ENCODE measurements at regions not wholly inside any gene's neighbourhood (a gene's known extent, or its start where the extent isn't known, plus 50 kb on each side); places are given as distances from the start of the nearest gene placed in this dataset.
"Not testable (repeated sequence)": the region's sequence is repeated elsewhere in the genome, so short reads cannot be mapped to it uniquely, and the experiment has no call there.

DNA sequence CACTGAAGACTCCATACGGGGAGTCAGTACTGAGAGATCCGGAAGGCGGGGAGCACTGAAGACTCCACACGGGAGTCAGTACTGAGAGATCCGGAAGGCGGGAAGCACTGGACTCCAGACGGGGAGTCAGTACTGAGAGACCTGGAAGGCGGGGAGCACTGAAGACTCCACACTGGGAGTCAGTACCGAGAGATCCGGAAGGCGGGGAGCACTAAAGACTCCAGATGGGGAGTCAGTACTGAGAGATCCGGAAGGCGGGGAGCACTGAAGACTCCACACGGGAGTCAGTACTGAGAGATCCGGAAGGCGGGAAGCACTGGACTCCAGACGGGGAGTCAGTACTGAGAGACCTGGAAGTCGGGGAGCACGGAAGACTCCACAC, 77.2 kb downstream of the DLL1 start:
- not testable (repeated sequence) for DNase-seq (ENCODE audit: low read depth in 2 of 2)

DNA sequence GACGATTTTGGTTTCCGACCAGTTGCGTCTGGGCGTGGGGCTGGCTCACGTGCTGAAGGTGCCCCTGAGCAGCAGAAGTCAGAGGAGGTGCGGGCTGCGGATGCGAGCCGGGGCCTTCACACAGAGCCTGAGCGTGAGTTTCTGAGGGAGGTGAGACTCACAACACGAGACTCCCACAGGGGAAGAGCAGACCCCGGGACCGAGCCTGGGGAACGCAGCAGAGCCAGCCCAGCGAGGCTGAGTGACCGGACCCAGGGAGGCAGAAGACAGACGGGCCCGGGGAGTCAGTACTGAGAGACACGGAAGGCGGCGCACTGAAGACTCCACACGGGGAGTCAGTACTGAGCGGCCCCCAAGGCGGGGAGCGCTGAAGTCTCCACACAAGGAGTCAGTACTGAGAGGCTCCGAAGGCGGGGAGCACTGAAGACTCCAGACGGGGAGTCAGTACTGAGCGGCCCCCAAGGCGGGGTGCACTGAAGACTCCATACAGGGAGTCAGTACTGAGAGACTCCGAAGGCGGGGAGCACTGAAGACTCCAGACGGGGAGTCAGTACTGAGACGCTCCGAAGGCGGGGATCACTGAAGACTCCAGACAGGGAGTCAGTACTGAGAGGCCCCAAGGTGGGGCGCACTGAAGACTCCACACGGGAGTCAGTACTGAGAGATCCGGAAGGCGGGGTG, 77.8 kb downstream of the DLL1 start:
- DNase-seq (ENCODE audit: low read depth in 2 of 2), result no peak

DNA sequence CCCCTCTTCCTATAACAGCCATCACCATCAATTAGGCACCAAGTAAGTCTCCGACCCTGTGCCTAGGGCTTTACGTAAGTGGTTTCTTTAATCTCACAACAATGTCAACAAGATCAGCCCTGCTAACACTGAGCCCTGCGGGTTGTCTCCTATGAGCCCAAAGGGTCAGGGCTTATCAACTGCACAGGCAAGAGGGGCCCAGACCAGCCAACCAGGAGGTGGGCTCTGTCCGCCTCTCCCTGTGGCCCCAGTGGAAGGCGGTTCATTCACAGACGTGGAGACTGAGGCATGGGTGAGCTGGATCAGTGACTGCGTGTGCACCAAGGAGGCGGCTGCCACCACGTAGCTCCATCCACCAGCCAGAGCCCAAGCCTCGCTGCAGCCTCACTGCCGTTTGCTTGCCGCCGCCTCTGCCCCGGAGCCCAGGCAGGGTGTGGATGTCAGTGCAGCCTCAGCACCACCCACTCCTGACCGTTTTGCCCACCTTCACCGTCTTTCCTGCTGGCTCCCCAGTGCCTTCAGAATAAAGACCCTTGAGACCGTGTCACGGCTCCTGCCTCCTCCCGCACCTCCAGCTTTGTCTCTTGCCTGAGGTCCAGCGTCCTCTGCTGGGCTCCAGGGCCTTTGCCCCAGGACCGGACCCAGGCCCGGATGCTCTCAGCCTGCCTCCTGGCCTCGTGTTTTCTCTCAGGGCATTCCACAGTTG, 78.7 kb downstream of the DLL1 start:
- no peak for DNase-seq (ENCODE audit: low read depth in 2 of 2)

DNA sequence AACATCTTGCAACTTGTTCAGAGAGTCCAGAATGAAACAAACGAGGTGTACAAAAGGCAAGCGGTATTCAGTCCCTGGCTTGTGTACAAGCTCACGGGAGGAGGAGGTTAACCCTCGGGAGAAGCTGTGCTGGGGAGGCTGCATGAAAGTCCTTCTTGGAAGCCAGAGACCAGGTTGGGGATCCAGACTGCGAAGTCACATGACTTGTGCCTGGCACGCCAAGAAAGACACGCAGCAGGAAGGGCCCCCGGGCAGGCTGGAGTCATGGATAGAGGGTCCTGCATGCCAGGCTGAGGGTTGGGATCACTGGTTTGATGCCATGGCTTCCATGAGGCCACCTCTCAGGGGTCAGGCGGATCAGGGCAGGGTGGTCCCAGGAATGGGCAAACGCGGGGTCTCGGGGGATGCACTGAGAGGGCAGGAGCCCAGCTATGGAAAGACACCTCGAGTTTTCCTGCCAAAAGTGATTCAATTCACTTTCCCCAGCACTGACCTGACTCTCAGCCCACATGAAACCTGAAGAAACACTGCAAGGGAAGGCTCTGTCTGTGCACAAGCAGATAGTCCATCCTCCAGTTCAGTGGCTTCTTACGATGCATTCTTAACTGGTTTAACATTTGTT, 79.4 kb downstream of the DLL1 start:
- no peak for DNase-seq (ENCODE audit: low read depth in 2 of 2)

DNA sequence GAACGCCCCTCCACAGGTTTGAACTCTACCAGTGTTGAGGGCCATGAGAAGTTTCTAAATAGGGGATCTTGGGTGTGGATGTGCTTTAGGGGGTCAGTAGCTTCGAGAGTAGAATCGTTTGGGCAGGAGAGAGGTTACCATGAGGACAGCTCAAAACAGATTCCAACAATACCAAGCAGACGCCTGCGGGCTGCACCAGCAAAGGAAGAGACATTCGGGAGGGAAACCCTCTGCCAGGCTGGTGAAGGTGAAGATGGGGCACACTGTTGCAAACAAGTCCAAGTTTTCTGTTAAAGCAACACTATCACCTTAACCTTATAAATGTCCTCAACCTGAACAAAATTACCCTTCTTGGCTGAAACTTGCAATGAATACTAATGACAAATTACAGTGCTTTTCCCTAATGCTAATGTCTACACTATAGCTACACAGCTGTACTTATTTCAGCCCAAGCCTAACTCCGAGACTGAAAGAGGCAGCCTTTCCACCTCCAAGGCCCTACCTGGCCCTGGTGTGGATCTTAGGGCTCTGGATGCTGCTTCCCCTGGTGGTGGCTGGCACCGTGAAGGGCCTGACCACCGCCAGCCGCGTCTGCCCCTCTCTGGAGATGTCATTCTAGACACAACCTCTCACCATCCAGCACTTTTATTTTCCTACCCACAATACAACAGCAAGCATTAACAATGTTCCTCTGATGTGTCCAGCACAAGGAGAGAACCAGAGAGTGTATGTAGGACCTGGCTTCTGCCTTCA, 80.1 kb downstream of the DLL1 start:
- no peak for DNase-seq (ENCODE audit: low read depth in 2 of 2)

- no peak for DNase-seq (ENCODE audit: low read depth in 2 of 2)
Observed at GRCh38 chr6:170210026-170210390, 80.9 kb downstream of the DLL1 start.

DNA sequence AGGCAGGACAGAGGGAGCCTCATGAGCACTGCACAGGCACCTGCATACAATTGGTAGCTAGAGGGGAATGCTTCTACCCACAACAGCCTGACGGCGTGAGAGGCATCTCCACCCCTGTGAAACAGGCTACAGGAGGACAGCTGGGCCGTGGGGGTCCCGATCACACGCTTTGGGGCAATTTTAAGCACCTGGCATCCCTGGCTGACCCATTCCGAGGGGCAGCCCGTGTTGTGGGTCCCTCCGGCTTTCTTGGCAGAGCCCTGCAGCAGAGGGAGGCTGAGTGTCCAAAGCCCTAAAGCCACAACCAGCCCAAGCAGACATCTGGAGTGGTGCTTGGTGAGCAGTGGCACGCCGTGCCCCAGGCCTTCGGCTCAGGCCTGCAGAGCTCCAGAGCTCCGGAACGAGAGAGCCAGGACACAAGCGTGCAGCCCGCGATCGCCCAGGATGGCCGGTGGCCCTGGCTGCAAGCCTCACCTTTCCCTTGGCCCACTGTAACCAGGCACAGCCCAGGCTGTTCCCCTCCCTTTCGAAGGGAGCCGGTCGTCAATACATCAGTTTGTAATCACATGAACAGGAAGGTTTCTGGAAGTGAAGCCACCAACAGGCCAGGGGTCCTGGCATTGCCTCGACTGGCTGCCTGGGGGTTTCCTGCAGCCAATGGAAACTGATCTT, 81.4 kb downstream of the DLL1 start:
- no peak for DNase-seq (ENCODE audit: low read depth in 2 of 2)

GRCh38 chr6:170208651-170209353, 82.1 kb downstream of the DLL1 start:
- no peak for DNase-seq (ENCODE audit: low read depth in 2 of 2)

GRCh38 chr6:170208182-170208601, 82.7 kb downstream of the DLL1 start:
- DNase-seq (ENCODE audit: low read depth in 2 of 2), result no peak

DNA sequence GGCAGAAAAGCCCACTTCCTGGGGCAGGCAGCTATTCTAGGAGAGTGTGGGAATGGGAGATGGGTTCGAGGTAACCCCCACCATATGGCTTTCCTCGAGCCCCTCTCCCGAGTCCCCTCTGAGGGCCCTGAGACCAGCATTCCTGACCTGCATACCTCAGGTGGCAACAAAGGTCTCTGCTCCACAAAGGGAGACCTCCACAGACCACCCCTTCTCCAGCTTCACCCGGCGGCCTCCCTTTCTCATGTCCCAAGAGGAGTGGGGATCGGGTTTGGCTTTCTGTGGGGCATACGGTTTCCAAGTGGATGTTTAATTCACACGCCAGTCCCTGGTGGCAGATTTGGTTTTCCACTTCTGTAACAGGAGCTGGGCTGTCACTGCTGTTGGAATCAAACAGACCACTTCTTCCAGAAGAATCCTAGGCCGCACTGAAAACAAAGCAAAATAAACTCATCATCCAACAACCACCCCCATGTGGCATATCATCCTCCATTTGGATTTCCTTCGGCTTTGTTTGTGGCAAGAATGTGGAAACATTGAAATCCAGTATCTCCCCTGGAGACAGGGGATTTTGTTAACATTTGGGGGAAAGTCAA, 83.2 kb downstream of the DLL1 start:
- DNase-seq (ENCODE audit: low read depth in 2 of 2), result no peak

- no peak for DNase-seq (ENCODE audit: low read depth in 2 of 2)
Observed at GRCh38 chr6:170206851-170207431, 83.9 kb downstream of the DLL1 start.

DNA sequence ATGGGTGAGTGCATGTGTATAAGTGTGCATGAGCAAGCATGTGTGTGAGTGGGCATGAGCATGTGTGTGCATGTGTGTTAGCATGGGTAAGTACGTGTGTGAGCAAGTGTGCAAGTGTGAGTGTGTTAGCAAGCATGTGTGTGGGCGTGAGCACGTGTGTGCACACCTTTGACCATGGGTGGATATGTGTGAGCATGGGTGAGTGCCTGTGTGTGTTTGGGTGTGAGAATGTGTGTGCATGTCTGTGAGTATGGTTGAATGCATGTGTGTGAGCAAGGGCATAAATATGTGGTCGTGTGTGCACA, 84.6 kb downstream of the DLL1 start:
- no peak for DNase-seq (ENCODE audit: low read depth in 2 of 2)

DNA sequence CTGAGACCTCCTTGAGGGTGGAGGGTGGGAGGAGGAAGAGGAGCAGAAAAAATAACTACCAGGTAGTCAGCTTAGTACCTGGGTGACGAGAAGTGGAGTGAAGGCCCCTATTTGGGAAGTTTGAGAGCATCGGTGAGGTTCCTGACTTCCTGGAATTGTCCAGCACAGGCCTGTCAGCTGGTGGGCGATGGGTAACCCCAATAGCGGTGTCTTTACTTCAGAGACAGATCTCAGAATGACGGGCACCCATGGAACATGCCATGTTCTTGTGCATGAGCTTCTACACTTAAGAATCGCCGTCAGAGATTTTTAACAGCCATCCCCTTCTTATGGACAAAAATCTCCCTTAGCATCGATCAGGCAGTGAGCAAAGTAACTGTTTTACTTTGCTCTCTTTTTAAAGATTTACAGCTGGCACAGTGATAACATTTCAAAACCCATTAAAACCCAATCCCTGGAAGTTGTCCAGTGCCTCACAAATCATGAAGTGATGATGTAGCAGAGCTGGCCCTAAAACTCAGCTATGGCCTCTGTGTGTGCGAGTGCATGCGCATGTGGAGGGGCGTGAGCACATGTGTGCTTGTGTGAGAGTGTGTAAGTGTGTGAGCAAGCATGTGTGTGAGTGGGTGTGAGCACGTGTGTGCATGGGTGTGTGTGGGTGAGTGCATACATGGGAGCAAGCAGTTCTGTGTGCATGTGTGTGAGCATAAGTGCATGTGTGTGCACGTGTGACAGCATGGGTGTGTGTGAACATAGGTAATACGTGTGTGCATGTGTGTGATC, 85.2 kb downstream of the DLL1 start:
- DNase-seq (ENCODE audit: low read depth in 2 of 2), result no peak

- DNase-seq (ENCODE audit: low read depth in 2 of 2), result no peak
Observed at GRCh38 chr6:170205126-170205525, 85.8 kb downstream of the DLL1 start.

- no peak for DNase-seq (ENCODE audit: low read depth in 2 of 2)
Observed at GRCh38 chr6:170203212-170203611, 87.7 kb downstream of the DLL1 start.

GRCh38 chr6:170202416-170203135, 88.3 kb downstream of the DLL1 start:
- DNase-seq (ENCODE audit: low read depth in 2 of 2), result no peak

GRCh38 chr6:170201361-170201760, 89.5 kb downstream of the DLL1 start:
- DNase-seq (ENCODE audit: low read depth in 2 of 2), result no peak

DNA sequence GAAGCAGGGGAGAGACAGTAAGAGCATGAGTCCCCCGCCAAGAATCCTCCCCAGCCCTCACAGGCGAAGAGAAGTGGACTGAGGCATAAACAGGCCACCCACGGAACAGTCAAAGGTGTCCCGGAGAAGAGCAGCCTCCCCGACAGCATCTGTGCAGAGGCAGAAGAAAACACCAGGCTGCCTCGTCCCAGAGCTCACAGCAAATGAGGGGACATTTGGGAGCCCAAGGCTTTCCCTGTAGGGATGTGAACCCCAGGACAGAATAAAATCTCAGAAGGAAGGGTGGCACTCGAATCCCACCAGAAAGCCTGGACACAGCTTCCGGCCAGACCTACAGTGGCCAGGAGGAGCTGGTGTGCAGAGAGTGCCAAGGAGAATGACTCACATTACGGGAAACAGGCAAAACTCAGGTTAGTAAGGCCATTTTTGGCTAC, 90.4 kb downstream of the DLL1 start:
- DNase-seq (ENCODE audit: low read depth in 2 of 2), result no peak

DNA sequence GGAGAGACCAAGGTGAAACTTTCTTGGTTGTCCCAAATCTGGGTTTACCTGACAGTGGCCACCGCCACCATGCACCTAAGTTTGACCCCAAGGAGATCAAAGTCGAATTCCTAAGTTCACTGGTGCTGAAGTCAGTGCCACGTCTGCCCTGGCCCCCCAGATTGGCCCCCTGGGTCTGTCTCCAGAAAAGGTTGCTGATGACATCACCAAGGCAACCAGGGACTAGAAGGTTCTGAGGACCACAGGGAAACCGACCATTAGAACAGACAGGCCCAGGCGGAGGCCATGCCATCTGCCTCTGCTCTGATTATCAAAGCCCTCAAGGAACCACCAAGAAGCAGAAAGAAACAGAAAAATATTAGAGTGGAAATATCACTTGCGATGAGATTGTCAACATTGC, 91.2 kb downstream of the DLL1 start:
- no peak for DNase-seq (ENCODE audit: low read depth in 2 of 2)
